C4-2B (cell line): ENCODE measurements at regions not wholly inside any gene's neighbourhood (a gene's known extent, or its start where the extent isn't known, plus 50 kb on each side); places are given as distances from the start of the nearest gene placed in this dataset.

Source experiments
- H3K27ac ChIP-seq: fragments of 450-650 bp; 2 replicates; pipeline ENCODE4 v1.5.1; 2017
- CTCF ChIP-seq: fragments of 450-650 bp; conservative IDR thresholded peaks from 2 replicates; pipeline ENCODE4 v1.5.1; 2017; ENCODE audit warnings: mild to moderate bottlenecking
- ZFX ChIP-seq: fragments of 450-650 bp; IDR thresholded peaks from 2 replicates; pipeline ENCODE4 v1.6.1; 2017

GRCh38 chr2:8225798-8226197, 456.1 kb upstream of the ID2 start:
- TF ChIP-seq CTCF: no peak
- no peak for TF ChIP-seq ZFX
- no peak overlapping the region for H3K27ac ChIP-seq

- peak overlapping the region; percentile 43 for H3K27ac ChIP-seq
- TF ChIP-seq ZFX (no peak), CTCF (no peak)
Measured at GRCh38 chr2:8229546-8229986, 452.3 kb upstream of the ID2 start.

GRCh38 chr2:8230466-8230865, 451.4 kb upstream of the ID2 start:
- no peak for TF ChIP-seq ZFX
- no peak for TF ChIP-seq CTCF
- no peak overlapping the region for H3K27ac ChIP-seq

DNA sequence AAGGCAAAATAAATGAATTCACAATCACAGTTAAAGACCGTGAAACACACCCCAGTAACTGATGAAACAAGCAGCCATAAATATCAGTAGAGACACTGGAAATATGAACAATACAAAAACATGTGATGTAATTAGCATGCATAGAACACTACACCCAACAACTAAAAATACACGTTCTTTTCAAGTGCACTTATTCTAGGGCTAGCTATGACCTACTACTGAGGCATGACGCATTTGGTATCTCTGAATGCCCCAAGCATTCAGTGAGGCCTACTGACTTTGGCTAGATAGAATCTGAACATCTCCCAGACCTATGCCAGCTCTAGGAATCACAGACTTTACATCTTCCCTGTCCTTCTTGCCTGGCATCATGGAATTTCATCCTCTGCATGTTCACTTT, 450.0 kb upstream of the ID2 start:
- no peak overlapping the region for H3K27ac ChIP-seq
- TF ChIP-seq ZFX: no peak
- no peak for TF ChIP-seq CTCF

GRCh38 chr2:8232871-8233270, 449.0 kb upstream of the ID2 start:
- TF ChIP-seq ZFX (no peak), CTCF (no peak)
- H3K27ac ChIP-seq: no peak overlapping the region

GRCh38 chr2:8234253-8234652, 447.6 kb upstream of the ID2 start:
- H3K27ac ChIP-seq: no peak overlapping the region

GRCh38 chr2:8234757-8235374, 447.0 kb upstream of the ID2 start:
- H3K27ac ChIP-seq: no peak overlapping the region
- TF ChIP-seq CTCF: no peak
- TF ChIP-seq ZFX: no peak

More at GRCh38 chr2:8234253-8234652, 447.6 kb upstream of the ID2 start:
- TF ChIP-seq ZFX: no peak
- no peak for TF ChIP-seq CTCF
